Lung (tissue), 11 donors: ENCODE measurements at regions not wholly inside any gene's neighbourhood (a gene's known extent, or its start where the extent isn't known, plus 50 kb on each side); places are given as distances from the start of the nearest gene placed in this dataset.

Experiments
- ATAC-seq: fragments of 200-7000 bp; cut with Tn5 transposase; one replicate; pipeline ENCODE4 v1.9.1; 2020; ENCODE audit warnings: moderate number of reproducible peaks; ENCODE audit not compliant: insufficient read depth, low FRiP score
- DNase-seq, 3 donors: peaks; one replicate each; pipeline ENCODE4 v3.0.0-alpha.2; 2013 to 2017
- H3K27ac ChIP-seq, 2 donors: one replicate each; pipeline ENCODE4 v1.5.1; 2013; ENCODE audit warnings: mild to moderate bottlenecking in 2 of 2, moderate library complexity in 2 of 2, control low read depth in 1 of 2, inconsistent platforms in 1 of 2, low read depth in 1 of 2, low read length in 1 of 2
- H3K27me3 ChIP-seq, 3 donors: one replicate each; pipeline ENCODE4 v1.5.1; 2013; ENCODE audit warnings: low read length in 2 of 3; ENCODE audit not compliant: control insufficient read depth in 3 of 3, insufficient read depth in 3 of 3
- H3K36me3 ChIP-seq, 4 donors: one replicate each; pipeline ENCODE4 v1.5.1; 2013; ENCODE audit warnings: low read length in 4 of 4, mild to moderate bottlenecking in 1 of 4, moderate library complexity in 1 of 4; ENCODE audit not compliant: control insufficient read depth in 4 of 4, insufficient read depth in 4 of 4
- H3K4me1 ChIP-seq, 5 donors: one replicate each; pipeline ENCODE4 v1.5.1; 2013; ENCODE audit warnings: low read length in 5 of 5, mild to moderate bottlenecking in 2 of 5, moderate library complexity in 1 of 5; ENCODE audit not compliant: control insufficient read depth in 5 of 5, insufficient read depth in 5 of 5
- H3K4me3 ChIP-seq: one replicate; pipeline ENCODE4 v1.5.1; 2013; ENCODE audit warnings: mild to moderate bottlenecking, control low read depth, moderate library complexity
- H3K9ac ChIP-seq, 2 donors: one replicate each; pipeline ENCODE4 v1.5.1; 2013; ENCODE audit warnings: low read length in 2 of 2, control low read depth in 1 of 2; ENCODE audit not compliant: insufficient read depth in 1 of 2
- H3K9me3 ChIP-seq, 4 donors: one replicate each; pipeline ENCODE4 v1.5.1; 2013; ENCODE audit warnings: low read length in 3 of 4, mild to moderate bottlenecking in 1 of 4, moderate library complexity in 1 of 4; ENCODE audit not compliant: control insufficient read depth in 4 of 4, insufficient read depth in 3 of 4
- CTCF ChIP-seq: IDR thresholded peaks from 2 replicates; pipeline ENCODE4 v1.5.1; 2012; ENCODE audit warnings: mild to moderate bottlenecking; ENCODE audit errors: control extremely low read depth, extremely low read depth
- WGBS, 2 donors: extraction: QIAGEN DNeasy Blood & Tissue Kit; methylation state at CpG; one replicate each; pipeline ENCODE4 v1.1.7; 2013; 5-methylcytosine and 5-hydroxymethylcytosine counted together
- donor health status: control.
- donor health status: control.
- donor health status: Bipolar disorder and iron deficiency.
- donor health status: healthy.
- donor health status: DM: yes; HTN: yes; CAD: no.

GRCh38 chr4:56251556-56251955 is 135.7 kb downstream of the AASDH start:
- Histone ChIP-seq H3K4me3 (no peak overlapping the region), H3K4me1 (no peaks in the 10 kb centered on the region), H3K36me3 (no peaks in the 10 kb centered on the region), H3K9ac (no peak overlapping the region), H3K27ac (no peak overlapping the region), H3K27me3 (no peaks in the 10 kb centered on the region), H3K9me3 (no peaks in the 10 kb centered on the region)
- ATAC-seq: no peak
- DNase-seq: peak in 2 of 3 donors; percentile 9 to 17
- TF ChIP-seq CTCF: no peak
- 87 to 91% methylated on average over 3 of the region's 3 CpGs for WGBS, 2 donors

GRCh38 chr4:56250776-56251175 is 136.5 kb downstream of the AASDH start:
- WGBS, 2 donors: 82 to 96% methylated on average over 2 of the region's 2 CpGs
- Histone ChIP-seq H3K36me3 (no peaks in the 10 kb centered on the region), H3K4me1 (no peaks in the 10 kb centered on the region), H3K27ac (no peak overlapping the region), H3K9ac (no peak overlapping the region), H3K4me3 (no peak overlapping the region), H3K9me3 (no peaks in the 10 kb centered on the region), H3K27me3 (no peaks in the 10 kb centered on the region)
- no peak for TF ChIP-seq CTCF
- ATAC-seq: no peak
- DNase-seq: peak in 2 of 3 donors; percentile 29 to 41

GRCh38 chr4:56247646-56248045 is 139.6 kb downstream of the AASDH start:
- no peaks in the 10 kb centered on the region for H3K4me1 ChIP-seq
- H3K36me3 ChIP-seq: no peaks in the 10 kb centered on the region
- no peaks in the 10 kb centered on the region for H3K27me3 ChIP-seq
- DNase-seq: no peak
- no peak for ATAC-seq
- WGBS, 2 donors: 76 to 90% methylated on average over 7 of the region's 7 CpGs
- no peaks in the 10 kb centered on the region for H3K9me3 ChIP-seq
- no peak overlapping the region for H3K4me3 ChIP-seq
- TF ChIP-seq CTCF: no peak
- H3K27ac ChIP-seq: no peak overlapping the region
- no peak overlapping the region for H3K9ac ChIP-seq

- H3K4me3 ChIP-seq: no peak overlapping the region
- no peak for TF ChIP-seq CTCF
Observed at GRCh38 chr4:56246233-56246610, 141.1 kb downstream of the AASDH start.

More at GRCh38 chr4:56246233-56246610, 141.1 kb downstream of the AASDH start:
- Histone ChIP-seq H3K27ac (no peak overlapping the region), H3K27me3 (no peaks in the 10 kb centered on the region), H3K9ac (no peak overlapping the region), H3K9me3 (no peaks in the 10 kb centered on the region), H3K36me3 (no peaks in the 10 kb centered on the region), H3K4me1 (no peaks in the 10 kb centered on the region)
- DNase-seq: no peak
- no peak for ATAC-seq
- WGBS, 2 donors: 82 to 86% methylated on average over 3 of the region's 3 CpGs
